ENCODE measurements at regions not wholly inside any gene's neighbourhood (a gene's known extent, or its start where the extent isn't known, plus 50 kb on each side); places are given as distances from the start of the nearest gene placed in this dataset.

DNA sequence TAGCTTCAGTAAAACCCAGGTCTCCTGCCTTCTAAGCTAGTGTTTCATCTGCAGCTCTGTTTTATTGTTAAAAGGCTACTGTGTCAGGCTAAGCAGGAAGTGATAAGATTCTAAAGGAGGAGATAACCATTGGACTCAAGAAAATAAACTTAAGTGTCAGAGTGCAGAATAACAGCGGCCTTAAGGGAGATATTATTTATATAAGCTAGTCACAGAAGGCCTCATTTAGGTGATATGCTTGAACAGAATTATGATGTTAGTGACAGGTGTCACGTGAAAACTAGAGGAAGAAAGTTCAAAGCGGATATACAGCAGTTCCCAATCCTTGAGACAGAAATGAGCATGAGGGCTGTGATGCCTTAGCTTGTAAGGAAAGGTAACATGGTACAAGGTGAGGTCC lies 373.4 kb downstream of the FOXG1 start:
- TF ChIP-seq POLR2A (IDR thresholded peaks at IDR 0.05) (no peak), POLR2AphosphoS5 (IDR thresholded peaks at IDR 0.05) (no peak)

All from suprapubic skin (tissue), 4 donors.